Activated T-cell treated with anti-CD3 and anti-CD28 coated beads, Interleukin-2, amount 50 U/mL, for 72 hours (primary cell): ENCODE measurements at regions not wholly inside any gene's neighbourhood (a gene's known extent, or its start where the extent isn't known, plus 50 kb on each side); places are given as distances from the start of the nearest gene placed in this dataset.

Source experiments
- ATAC-seq, 2 donors: fragments of 150-1000 bp; cut with Tn5 transposase; replicated peaks in 1 of 2; 2 replicates each; pipeline ENCODE4 v1.10.0; 2021; ENCODE audit warnings: moderate library complexity in 2 of 2, mild to moderate bottlenecking in 1 of 2
- DNase-seq, 2 donors: peaks; one replicate each; pipeline ENCODE4 v3.0.0; 2021 to 2022; ENCODE audit warnings: mixed read lengths in 1 of 2
- H3K27ac Mint-ChIP-seq: one replicate; pipeline ENCODE4 v1.8.0; 2022; ENCODE audit warnings: mild to moderate bottlenecking, moderate library complexity, mixed read lengths
- H3K27me3 Mint-ChIP-seq: one replicate; pipeline ENCODE4 v1.8.0; 2022; ENCODE audit warnings: low read depth, mixed read lengths
- H3K36me3 Mint-ChIP-seq, 2 donors: one replicate each; pipeline ENCODE4 v1.8.0; 2022; ENCODE audit warnings: mixed read lengths in 2 of 2, mild to moderate bottlenecking in 1 of 2; ENCODE audit not compliant: insufficient read depth in 2 of 2
- H3K4me1 Mint-ChIP-seq: one replicate; pipeline ENCODE4 v1.8.0; 2022; ENCODE audit warnings: low read depth, mixed read lengths
- H3K4me3 Mint-ChIP-seq, 2 donors: one replicate each; pipeline ENCODE4 v1.8.0; 2022; ENCODE audit warnings: mild to moderate bottlenecking in 2 of 2, mixed read lengths in 2 of 2, moderate library complexity in 2 of 2
- H3K9me3 Mint-ChIP-seq, 2 donors: one replicate each; pipeline ENCODE4 v1.8.0; 2022; ENCODE audit warnings: mixed read lengths in 2 of 2

GRCh38 chr6:164252291-164252690 lies 837.8 kb downstream of the QKI start:
- H3K27me3 Mint-ChIP-seq: no peaks in the 10 kb centered on the region
- no peak overlapping the region for H3K27ac Mint-ChIP-seq
- H3K4me1 Mint-ChIP-seq: no peaks in the 10 kb centered on the region
- ATAC-seq (no peak), DNase-seq (no peak)
- peaks cover 0 to 5% of the 10 kb centered on the region in 2 donors for H3K9me3 Mint-ChIP-seq
- H3K36me3 Mint-ChIP-seq: no peaks in the 10 kb centered on the region
- H3K4me3 Mint-ChIP-seq: no peak overlapping the region

DNA sequence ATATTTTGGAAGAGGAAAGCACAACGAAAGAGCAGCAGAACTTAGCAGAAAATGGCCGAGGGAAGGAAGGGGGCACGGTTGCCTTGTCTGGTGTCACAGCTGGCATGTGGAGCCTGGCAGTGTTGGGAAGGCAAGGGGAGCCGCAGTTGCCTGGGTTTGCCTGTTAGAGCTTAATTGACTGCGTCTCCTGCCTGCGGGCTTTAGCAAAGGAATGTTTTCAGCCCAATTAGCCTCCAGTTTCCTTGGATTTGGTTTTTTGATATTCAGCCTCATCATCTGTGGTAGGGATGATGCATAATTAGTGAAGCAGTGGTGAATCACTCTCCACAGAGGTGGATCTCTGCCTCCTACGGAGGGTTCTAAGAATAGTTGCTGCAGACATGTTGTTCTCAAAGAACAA lies 832.6 kb downstream of the QKI start:
- H3K9me3 Mint-ChIP-seq: peaks cover 0 to 3% of the 10 kb centered on the region in 2 donors
- H3K27me3 Mint-ChIP-seq: no peaks in the 10 kb centered on the region
- DNase-seq: no peak

GRCh38 chr6:164246082-164246481 lies 831.6 kb downstream of the QKI start:
- no peaks in the 10 kb centered on the region for H3K4me1 Mint-ChIP-seq
- DNase-seq: no peak
- peaks cover 0 to 3% of the 10 kb centered on the region in 2 donors for H3K9me3 Mint-ChIP-seq
- H3K4me3 Mint-ChIP-seq: no peak overlapping the region
- no peaks in the 10 kb centered on the region for H3K36me3 Mint-ChIP-seq
- no peak overlapping the region for H3K27ac Mint-ChIP-seq
- no peak for ATAC-seq
- H3K27me3 Mint-ChIP-seq: no peaks in the 10 kb centered on the region

More for the DNA sequence above, 832.6 kb downstream of the QKI start:
- Mint-ChIP-seq H3K4me1 (no peaks in the 10 kb centered on the region), H3K27ac (no peak overlapping the region), H3K36me3 (no peaks in the 10 kb centered on the region), H3K4me3 (no peak overlapping the region)
- no peak for ATAC-seq

- H3K27me3 Mint-ChIP-seq: no peaks in the 10 kb centered on the region
- no peaks in the 10 kb centered on the region for H3K36me3 Mint-ChIP-seq
These were observed 829.4 kb downstream of the QKI start for GRCh38 chr6:164243949-164244348.

GRCh38 chr6:164243012-164243610 lies 828.6 kb downstream of the QKI start:
- H3K36me3 Mint-ChIP-seq: no peaks in the 10 kb centered on the region
- DNase-seq: no peak
- H3K9me3 Mint-ChIP-seq: peaks cover 2 to 3% of the 10 kb centered on the region in 2 donors
- no peaks in the 10 kb centered on the region for H3K4me1 Mint-ChIP-seq
- ATAC-seq: no peak
- no peak overlapping the region for H3K4me3 Mint-ChIP-seq
- H3K27ac Mint-ChIP-seq: no peak overlapping the region
- no peaks in the 10 kb centered on the region for H3K27me3 Mint-ChIP-seq

More at GRCh38 chr6:164243949-164244348, 829.4 kb downstream of the QKI start:
- H3K4me1 Mint-ChIP-seq: no peaks in the 10 kb centered on the region
- no peak for DNase-seq
- no peak overlapping the region for H3K27ac Mint-ChIP-seq
- H3K4me3 Mint-ChIP-seq: no peak overlapping the region
- H3K9me3 Mint-ChIP-seq: peaks cover 2 to 3% of the 10 kb centered on the region in 2 donors
- ATAC-seq: no peak

DNA sequence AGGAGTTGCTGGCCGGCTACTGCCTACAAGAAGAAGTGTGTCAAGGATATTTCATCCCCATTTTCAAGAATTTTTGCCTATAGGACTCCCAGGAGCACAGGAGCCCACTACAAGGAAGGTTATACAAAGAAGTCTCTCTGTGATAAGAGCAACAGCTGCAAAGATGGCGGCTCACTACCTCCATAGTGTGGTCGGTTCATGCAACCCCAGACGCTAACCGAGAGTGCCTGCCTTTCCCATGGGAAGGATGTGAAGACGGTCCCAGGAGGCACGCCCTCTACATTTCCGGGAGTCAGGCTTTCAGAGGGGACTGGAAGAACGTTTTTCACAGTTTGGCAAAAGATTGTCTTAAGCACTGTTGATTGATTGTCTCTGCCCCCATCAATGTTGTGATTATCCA lies 816.3 kb downstream of the QKI start:
- Mint-ChIP-seq H3K27ac (no peak overlapping the region), H3K9me3 (peaks cover 0 to 8% of the 10 kb centered on the region in 2 donors), H3K36me3 (no peaks in the 10 kb centered on the region), H3K27me3 (no peaks in the 10 kb centered on the region), H3K4me1 (no peaks in the 10 kb centered on the region), H3K4me3 (no peak overlapping the region)
- DNase-seq (no peak), ATAC-seq (no peak)

GRCh38 chr6:164230259-164230658 lies 815.7 kb downstream of the QKI start:
- no peak for ATAC-seq
- H3K27me3 Mint-ChIP-seq: no peaks in the 10 kb centered on the region
- no peak overlapping the region for H3K27ac Mint-ChIP-seq
- H3K4me1 Mint-ChIP-seq: no peaks in the 10 kb centered on the region
- H3K4me3 Mint-ChIP-seq: no peak overlapping the region
- peaks cover 0 to 8% of the 10 kb centered on the region in 2 donors for H3K9me3 Mint-ChIP-seq
- no peaks in the 10 kb centered on the region for H3K36me3 Mint-ChIP-seq
- DNase-seq: no peak

DNA sequence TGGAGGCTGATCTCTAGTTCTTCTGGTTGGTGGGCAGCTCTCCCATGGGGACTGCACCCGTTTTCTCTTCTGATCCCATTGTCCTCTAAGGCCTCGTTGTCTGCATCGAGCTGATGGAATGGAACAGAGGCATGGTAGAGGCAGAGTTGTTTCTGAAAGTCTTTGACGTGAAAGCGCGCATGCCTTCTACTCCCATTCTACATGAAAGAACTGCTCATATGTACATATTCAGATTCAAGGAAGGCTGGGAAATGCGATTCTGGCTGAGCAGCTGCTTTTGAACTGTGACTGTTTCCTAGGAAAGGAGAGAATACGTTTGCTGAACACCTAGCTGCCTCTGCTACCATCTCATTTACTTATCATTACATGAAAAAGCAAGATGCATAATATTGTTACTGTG lies 815.2 kb downstream of the QKI start:
- no peaks in the 10 kb centered on the region for H3K36me3 Mint-ChIP-seq
- H3K9me3 Mint-ChIP-seq: peaks cover 0 to 8% of the 10 kb centered on the region in 2 donors
- H3K4me3 Mint-ChIP-seq: no peak overlapping the region
- DNase-seq (no peak), ATAC-seq (no peak)
- no peaks in the 10 kb centered on the region for H3K4me1 Mint-ChIP-seq
- H3K27ac Mint-ChIP-seq: no peak overlapping the region
- no peaks in the 10 kb centered on the region for H3K27me3 Mint-ChIP-seq

GRCh38 chr6:164227952-164228522 lies 813.5 kb downstream of the QKI start:
- Mint-ChIP-seq H3K27me3 (no peaks in the 10 kb centered on the region), H3K4me3 (no peak overlapping the region), H3K27ac (no peak overlapping the region), H3K36me3 (no peaks in the 10 kb centered on the region), H3K9me3 (peaks cover 0 to 4% of the 10 kb centered on the region in 2 donors), H3K4me1 (no peaks in the 10 kb centered on the region)
- no peak for DNase-seq
- no peak for ATAC-seq

- ATAC-seq (no peak), DNase-seq (no peak)
- Mint-ChIP-seq H3K4me1 (no peaks in the 10 kb centered on the region), H3K36me3 (no peaks in the 10 kb centered on the region), H3K27ac (no peak overlapping the region), H3K27me3 (no peaks in the 10 kb centered on the region), H3K4me3 (no peak overlapping the region), H3K9me3 (peaks cover 0 to 3% of the 10 kb centered on the region in 2 donors)
These were observed 802.3 kb downstream of the QKI start for GRCh38 chr6:164216839-164217238.

- no peaks in the 10 kb centered on the region for H3K36me3 Mint-ChIP-seq
- ATAC-seq (no peak), DNase-seq (no peak)
- H3K4me3 Mint-ChIP-seq: no peak overlapping the region
- no peak overlapping the region for H3K27ac Mint-ChIP-seq
- H3K4me1 Mint-ChIP-seq: no peaks in the 10 kb centered on the region
- H3K9me3 Mint-ChIP-seq: peaks cover 0 to 3% of the 10 kb centered on the region in 2 donors
- no peaks in the 10 kb centered on the region for H3K27me3 Mint-ChIP-seq
These were observed 801.9 kb downstream of the QKI start for GRCh38 chr6:164216368-164216767.

DNA sequence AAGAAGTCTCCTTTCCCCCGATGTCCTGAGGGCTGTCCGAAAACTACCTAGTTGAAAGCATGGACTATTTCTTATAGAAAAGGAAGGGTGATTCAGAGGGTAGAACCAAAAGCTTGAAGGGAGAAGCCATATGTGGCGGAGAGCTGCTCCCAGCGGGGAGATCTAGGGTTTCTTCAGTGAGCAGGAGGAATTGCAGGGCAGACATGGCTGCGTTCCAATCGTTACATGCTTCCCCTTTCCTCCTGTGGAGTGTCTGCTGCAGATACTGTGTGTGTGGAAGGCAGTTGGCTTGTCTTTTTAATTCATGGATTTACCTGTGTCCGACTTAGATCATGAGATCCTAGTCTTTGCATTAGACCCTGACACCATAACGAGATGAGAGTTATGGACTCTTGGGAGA lies 799.5 kb downstream of the QKI start:
- H3K36me3 Mint-ChIP-seq: no peaks in the 10 kb centered on the region
- H3K9me3 Mint-ChIP-seq: peaks cover 0 to 6% of the 10 kb centered on the region in 2 donors
- no peaks in the 10 kb centered on the region for H3K4me1 Mint-ChIP-seq
- H3K27me3 Mint-ChIP-seq: no peaks in the 10 kb centered on the region
- no peak for ATAC-seq
- H3K4me3 Mint-ChIP-seq: no peak overlapping the region
- no peak overlapping the region for H3K27ac Mint-ChIP-seq
- no peak for DNase-seq

- DNase-seq: no peak
- H3K9me3 Mint-ChIP-seq: peaks cover 0 to 3% of the 10 kb centered on the region in 2 donors
- H3K4me1 Mint-ChIP-seq: no peaks in the 10 kb centered on the region
- H3K36me3 Mint-ChIP-seq: no peaks in the 10 kb centered on the region
- no peak for ATAC-seq
- H3K27ac Mint-ChIP-seq: no peak overlapping the region
- no peaks in the 10 kb centered on the region for H3K27me3 Mint-ChIP-seq
- H3K4me3 Mint-ChIP-seq: no peak overlapping the region
These were observed 796.7 kb downstream of the QKI start for GRCh38 chr6:164211254-164211653.

GRCh38 chr6:164210783-164211182 lies 796.3 kb downstream of the QKI start:
- no peaks in the 10 kb centered on the region for H3K36me3 Mint-ChIP-seq
- no peak for ATAC-seq
- peaks cover 0 to 5% of the 10 kb centered on the region in 2 donors for H3K9me3 Mint-ChIP-seq
- no peaks in the 10 kb centered on the region for H3K4me1 Mint-ChIP-seq
- no peak for DNase-seq
- H3K4me3 Mint-ChIP-seq: no peak overlapping the region
- H3K27me3 Mint-ChIP-seq: no peaks in the 10 kb centered on the region
- H3K27ac Mint-ChIP-seq: no peak overlapping the region
